Astrocyte of the hippocampus (primary cell): ENCODE measurements at regions not wholly inside any gene's neighbourhood (a gene's known extent, or its start where the extent isn't known, plus 50 kb on each side); places are given as distances from the start of the nearest gene placed in this dataset.
"Not testable (repeated sequence)": the region's sequence is repeated elsewhere in the genome, so short reads cannot be mapped to it uniquely, and the experiment has no call there.

Experiments used
- DNase-seq: peaks from one replicate; pipeline ENCODE4 v3.0.0; 2011; ENCODE audit warnings: low read depth, low spot score

DNA sequence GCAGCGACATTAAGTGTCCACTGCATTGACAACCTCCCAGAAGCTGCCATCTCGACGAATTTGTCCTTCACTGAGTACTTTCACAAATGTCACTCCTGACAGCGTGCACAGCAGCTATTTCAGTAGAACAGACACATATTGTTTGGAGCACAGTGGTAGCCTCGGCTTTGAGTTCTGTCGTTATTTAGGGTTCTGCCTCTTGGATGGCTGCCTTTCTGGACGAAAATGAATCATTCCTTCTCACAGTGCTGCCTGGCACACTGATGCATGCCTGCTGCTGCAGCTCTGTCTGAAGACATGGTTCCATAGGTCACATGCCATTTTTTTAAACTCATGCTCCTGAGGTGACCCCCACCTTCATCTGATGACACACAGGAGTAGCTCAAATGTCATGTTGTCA lies 477.0 kb downstream of the C6orf118 start:
- DNase-seq = peak; percentile 49

DNA sequence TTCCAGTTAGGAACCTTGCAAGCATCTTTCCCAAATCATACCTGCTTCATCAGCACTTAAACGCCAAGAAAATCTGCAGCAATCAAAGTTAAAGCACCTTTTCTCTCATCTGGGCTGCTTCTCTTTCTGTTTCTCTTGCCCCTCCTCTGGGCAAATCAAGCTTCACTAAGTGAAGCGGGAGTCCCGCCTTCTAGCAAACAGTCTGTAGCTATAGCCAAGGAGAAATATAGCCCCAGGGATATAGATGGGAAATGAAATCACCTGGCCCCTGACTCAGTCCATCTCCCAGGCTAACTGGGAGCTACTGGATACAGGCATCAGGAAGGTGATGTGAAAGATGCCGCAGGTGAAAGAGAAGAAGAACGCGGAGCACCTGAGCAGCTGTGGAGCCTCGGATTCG lies 481.9 kb downstream of the C6orf118 start:
- DNase-seq = peak; percentile 8

DNA sequence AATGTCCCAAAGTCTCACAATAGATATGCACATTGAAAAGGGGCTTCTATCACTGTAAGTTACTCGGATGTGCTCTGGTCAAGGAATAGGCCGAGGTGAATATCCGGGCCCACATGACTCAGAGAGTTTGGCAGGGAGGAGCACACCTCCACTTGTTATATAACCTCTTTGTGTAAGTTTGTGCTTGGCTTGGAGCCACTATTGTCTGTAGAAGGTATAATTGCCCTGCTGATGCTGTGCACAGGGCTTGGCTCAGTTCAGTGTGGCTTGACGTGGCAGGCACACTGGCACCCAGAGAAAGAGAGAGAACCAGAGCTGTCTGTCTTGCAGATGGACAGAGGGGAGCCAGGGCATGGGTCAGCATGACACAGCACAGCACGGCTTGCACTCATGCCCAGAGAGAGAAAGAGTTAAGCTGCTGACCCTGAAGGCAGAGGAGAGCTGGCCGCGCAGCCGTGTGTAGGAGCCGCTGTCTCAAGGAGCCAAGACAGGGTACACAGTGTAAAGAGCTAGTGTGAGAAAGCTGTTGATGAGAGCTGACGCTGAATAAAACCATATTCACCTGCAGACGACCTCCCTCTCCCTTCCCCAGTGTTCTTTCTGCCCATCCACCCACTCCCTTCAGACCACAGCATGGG lies 482.5 kb downstream of the C6orf118 start:
- DNase-seq = peak; percentile 18

DNA sequence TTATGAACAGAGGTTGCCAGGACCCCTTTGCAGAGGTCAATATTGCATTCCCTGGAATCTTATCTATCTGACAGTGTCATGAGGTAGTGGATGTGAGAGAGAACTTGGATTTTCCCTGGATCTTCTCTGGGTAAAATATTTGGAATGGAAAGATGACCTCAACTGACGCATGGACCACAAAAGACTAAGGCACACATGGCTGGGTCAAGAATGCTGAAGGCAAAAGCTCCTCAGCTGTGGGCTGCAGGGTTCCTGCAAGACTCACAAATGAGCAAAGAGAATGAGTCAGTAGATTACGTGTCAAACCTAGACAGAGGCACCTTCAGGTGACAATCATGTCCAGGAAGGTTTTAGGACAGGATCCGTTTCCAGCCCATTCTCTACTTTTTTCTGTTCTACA lies 484.0 kb downstream of the C6orf118 start:
- DNase-seq = peak; percentile 25

DNA sequence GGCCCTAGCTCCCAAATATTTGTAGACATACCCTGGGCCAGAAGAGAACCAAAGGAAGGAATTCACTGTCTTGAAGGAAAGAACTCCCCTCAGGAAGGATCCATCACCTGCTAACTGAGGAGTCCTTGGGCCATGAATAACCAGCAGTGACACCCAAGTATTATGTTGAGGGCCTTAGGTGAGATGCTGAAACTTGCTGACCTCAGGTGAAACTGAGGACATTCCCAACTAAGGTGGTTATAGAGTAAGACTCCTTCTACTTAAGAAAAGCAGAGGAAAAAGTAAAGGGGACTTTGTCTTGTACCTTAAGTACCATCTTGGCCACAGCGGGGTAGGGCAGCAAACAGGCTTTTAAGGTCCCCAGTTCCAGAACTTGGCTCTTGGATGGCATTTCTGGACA lies 491.7 kb downstream of the C6orf118 start:
- DNase-seq = no peak

- DNase-seq = no peak
Measured at GRCh38 chr6:164812706-164813105, 496.7 kb downstream of the C6orf118 start.

DNA sequence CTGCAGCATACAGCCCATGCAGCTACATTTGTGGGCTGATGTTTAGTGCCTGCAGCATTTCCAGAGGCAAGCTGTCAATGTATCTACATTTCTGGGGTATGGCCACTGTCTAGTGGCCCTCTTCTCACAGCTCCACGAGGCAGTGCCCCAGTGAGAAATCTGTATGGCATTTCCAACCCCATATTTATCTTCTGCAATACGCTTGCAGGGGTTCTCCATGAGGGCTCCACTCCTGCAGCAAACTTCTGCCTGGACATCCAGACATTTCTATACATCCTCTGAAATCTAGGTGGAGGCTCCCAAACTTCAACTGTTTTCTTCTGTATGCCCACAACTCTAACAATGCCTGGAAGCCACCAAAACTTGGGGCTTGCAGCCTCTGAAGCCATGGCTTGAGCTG lies 502.3 kb downstream of the C6orf118 start:
- no peak for DNase-seq

DNA sequence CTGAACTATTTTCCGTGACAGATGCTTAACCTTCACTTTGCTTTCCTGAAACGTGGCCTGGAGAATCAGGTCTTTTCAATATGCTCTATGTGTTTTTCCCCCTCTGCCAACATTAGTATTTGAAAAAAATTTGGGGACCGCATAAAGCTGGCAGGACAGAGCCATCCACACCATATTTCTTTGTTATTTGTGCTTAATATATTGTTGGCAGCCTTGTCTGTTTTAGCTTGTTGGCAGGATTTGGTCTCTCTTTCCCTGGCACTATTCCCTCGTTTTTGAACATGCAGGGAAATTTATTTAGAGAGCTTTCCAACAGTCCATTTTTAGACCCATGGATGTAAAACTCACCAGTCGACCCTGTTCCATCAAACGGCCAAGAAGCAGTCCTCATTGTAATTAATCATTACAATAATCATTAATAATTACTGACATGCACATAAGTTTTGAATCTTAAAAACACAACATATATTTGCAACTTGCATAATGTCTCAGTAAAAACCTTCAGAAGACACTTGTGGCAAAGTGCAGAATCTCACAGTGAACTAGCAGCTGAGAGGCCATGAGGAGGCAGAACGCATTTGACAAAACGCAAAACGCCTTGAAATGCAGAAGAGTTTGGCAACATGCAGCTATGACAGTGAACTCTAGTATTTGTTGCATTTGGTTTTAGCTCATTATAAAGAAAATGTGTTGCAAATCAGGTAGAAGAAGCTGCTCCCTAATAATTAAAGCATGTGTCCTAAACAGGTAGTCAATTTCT lies 514.2 kb downstream of the C6orf118 start:
- DNase-seq = no peak

DNA sequence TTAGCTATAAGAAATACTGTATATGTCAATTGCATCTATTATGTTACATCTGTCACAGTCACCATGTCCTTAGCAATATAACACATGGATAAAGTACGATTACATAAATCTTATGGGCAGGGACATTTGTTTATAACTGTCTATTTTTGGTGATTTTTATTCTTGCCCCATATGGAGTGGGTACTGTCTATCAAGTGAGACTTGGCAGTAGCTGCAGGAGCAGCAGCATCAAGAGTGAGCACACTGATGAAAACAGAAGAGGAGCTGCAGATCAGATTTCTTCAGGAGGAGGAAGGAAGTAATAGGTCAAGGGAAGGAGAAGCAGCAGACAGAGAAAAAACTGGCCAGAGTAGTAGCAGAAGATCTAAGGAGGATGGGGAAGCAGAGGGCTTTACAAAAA lies 516.7 kb downstream of the C6orf118 start:
- no peak for DNase-seq

- no peak for DNase-seq
Measured at GRCh38 chr6:164791498-164791897, 517.9 kb downstream of the C6orf118 start.

- DNase-seq = no peak
Measured at GRCh38 chr6:164763788-164764187, 545.6 kb downstream of the C6orf118 start.

DNA sequence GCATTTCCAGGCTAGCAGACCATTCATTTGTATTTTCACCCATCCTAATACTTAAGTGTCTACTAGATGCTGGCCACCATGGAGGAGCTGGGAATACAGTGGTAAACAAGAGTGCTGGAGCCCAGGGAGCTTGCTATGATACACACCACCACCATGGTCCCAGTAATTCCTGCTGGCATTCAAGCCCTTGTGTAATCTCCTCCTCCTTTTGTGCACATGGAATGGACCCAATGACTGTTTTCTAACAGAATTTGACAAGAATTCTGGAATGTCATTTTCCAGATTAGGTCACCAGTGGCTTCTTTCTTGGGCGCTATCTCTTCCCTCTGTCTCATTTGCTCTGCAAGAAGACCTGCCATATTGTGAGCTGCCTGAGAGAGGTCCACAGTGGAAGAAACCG lies 552.0 kb downstream of the C6orf118 start:
- no peak for DNase-seq

DNA sequence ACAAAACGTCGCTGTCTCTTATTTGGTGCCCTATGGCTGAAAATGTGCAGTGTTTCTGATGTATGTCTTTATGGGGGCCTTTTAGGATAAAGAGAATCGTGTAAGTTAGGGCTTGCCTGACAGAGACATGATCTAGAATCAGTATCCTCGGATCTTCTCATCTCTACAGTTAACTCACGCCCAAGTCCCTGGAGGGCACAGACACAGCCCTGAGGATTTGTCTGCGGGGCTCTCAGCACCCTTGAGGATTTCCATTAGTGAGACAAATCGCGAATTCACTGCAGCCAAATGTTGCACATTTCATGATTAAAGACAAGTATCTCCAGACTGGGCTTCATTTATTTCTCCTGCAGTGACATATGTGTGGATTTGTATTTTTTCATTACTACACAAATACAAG lies 552.7 kb downstream of the C6orf118 start:
- no peak for DNase-seq

GRCh38 chr6:164756142-164756541 lies 553.3 kb downstream of the C6orf118 start:
- DNase-seq = peak; percentile 76

DNA sequence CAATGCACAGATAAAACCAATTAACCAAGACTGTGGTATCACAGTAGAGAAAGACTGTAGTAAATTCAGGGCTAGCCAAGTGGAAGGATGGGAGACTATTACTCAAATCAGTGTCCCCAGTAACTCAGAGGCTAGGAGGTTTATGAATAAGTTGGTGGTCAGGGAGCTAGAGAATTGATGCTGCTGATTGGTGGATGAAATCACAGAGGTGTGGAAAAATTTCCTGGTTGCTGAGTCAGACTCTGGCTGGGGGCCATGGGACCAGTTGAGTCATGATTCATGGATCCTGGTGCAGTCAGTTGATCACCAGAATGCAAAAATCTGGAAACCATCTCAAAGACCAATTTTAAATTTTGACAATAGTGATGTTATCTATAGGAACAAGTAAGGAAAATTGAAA lies 555.9 kb downstream of the C6orf118 start:
- peak; percentile 84 for DNase-seq

- no peak for DNase-seq
Measured at GRCh38 chr6:164751395-164751794, 558.0 kb downstream of the C6orf118 start.

DNA sequence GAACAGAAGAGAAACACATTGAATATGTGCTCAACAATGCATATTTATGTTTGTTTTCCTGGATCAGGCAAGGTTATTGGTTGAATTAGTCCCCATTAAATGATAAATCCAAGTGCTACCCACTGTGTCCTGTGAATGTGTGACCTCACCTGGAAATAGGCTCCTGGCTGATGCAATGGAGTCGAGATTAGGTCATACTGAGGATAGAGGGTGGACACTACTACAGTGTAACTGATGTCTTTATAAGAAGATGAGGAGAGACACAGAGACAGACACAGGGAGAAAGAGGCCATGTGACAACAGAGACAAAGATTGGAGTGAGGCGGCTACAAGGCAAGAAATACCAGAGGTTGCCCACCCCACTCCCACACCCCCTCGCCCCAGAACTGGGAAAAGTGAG lies 559.3 kb downstream of the C6orf118 start:
- DNase-seq = no peak

DNA sequence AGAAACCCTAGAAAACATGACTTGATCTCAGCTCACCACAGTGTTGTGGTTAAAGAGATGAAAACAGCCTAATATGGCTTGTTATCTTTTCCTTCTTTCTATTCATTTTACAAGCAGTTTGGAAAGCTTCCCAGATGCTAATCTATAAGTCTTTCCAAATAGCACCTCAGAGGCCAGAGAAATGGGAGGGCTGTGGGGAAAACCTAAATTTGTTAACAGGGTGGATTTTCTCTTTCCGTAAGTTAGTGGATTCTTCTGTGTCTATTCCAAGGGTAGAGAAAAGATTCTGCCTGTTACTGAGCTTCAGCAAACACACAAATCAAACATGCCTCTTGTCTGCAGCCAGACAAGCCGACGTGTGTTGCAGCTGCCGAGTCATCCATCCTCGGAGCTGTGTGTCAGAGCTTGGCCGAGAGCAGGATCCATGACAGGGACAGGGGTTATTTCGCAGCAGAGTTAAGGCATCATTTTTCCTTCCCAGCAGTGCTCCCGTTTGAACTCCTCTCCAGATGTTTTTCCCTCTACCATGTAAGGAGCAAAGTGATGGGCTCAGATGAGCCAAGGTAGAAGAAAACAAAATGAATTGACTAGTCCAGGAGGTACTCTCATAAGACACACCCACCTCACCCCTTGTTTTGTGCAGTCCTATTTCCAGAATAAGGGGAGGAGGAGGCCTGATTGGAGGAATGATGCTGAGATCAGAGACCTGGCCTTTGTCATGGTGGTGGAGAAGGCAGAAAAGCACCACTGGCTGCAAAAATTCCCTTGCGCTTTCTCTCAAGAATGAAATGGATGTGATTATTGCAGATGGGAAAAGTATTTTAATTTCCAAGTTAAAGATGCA lies 560.0 kb downstream of the C6orf118 start:
- DNase-seq = peak; percentile 81

DNA sequence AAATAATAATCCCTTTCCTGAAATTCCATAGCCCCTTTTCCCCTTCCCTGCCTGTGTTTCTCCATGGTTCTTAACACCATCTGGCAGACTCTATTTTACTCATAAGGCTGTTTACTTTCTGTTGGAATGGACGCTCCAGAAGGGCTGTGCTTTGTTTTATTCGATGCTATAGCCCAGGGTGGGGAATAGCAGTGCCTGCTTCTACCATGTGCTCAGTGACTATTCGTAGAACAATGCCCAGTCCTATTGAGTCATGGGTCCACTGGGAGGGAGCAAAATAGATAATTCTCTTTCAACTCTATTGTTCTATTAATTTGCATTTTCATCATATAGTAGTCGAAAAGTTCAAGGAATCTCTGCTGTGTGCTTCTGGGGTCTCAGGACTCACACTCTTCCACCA lies 565.1 kb downstream of the C6orf118 start:
- no peak for DNase-seq

GRCh38 chr6:164741938-164742451 lies 567.4 kb downstream of the C6orf118 start:
- no peak for DNase-seq

DNA sequence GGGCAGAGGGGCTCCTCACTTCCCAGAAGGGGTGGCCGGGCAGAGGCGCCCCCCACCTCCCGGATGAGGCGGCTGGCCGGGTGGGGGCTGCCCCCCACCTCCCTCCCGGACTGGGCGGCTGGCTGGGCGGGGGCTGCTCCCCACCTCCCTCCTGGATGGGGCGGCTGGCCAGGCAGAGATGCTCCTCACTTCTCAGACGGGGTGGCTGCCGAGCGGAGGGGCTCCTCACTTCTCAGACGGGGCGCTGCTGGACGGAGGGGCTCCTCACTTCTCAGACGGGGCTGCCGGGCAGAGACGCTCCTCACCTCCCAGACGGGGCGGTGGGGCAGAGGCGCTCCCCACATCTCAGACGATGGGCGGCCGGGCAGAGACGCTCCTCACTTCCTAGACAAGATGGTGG lies 573.3 kb downstream of the C6orf118 start:
- DNase-seq = not testable (repeated sequence)

- no peak for DNase-seq
Measured at GRCh38 chr6:164731539-164731938, 577.9 kb downstream of the C6orf118 start.
